ENCODE measurements at regions not wholly inside any gene's neighbourhood (a gene's known extent, or its start where the extent isn't known, plus 50 kb on each side); places are given as distances from the start of the nearest gene placed in this dataset.
"Not testable (repeated sequence)": the region's sequence is repeated elsewhere in the genome, so short reads cannot be mapped to it uniquely, and the experiment has no call there.

GRCh38 chr5:67774786-67775185 lies 440.8 kb upstream of the PIK3R1 start:
- H3K4me3 ChIP-seq (ENCODE audit: low read depth, low read length), result no peak overlapping the region

GRCh38 chr5:67774267-67774552 lies 441.3 kb upstream of the PIK3R1 start:
- H3K4me3 ChIP-seq (ENCODE audit: low read depth, low read length), result no peak overlapping the region

GRCh38 chr5:67773411-67774266 lies 441.9 kb upstream of the PIK3R1 start:
- no peak overlapping the region for H3K4me3 ChIP-seq (ENCODE audit: low read depth, low read length)

GRCh38 chr5:67771791-67772190 lies 443.8 kb upstream of the PIK3R1 start:
- no peak overlapping the region for H3K4me3 ChIP-seq (ENCODE audit: low read depth, low read length)

- no peak overlapping the region for H3K4me3 ChIP-seq (ENCODE audit: low read depth, low read length)
These were observed 444.3 kb upstream of the PIK3R1 start for GRCh38 chr5:67771221-67771620.

GRCh38 chr5:67770431-67771025 lies 445.0 kb upstream of the PIK3R1 start:
- no peak overlapping the region for H3K4me3 ChIP-seq (ENCODE audit: low read depth, low read length)

GRCh38 chr5:67765697-67766096 lies 449.9 kb upstream of the PIK3R1 start:
- no peak overlapping the region for H3K4me3 ChIP-seq (ENCODE audit: low read depth, low read length)

GRCh38 chr5:67757771-67758170 lies 457.8 kb upstream of the PIK3R1 start:
- not testable (repeated sequence) for H3K4me3 ChIP-seq (ENCODE audit: low read depth, low read length)

GRCh38 chr5:67752357-67752708 lies 463.2 kb upstream of the PIK3R1 start:
- no peak overlapping the region for H3K4me3 ChIP-seq (ENCODE audit: low read depth, low read length)

- H3K4me3 ChIP-seq (ENCODE audit: low read depth, low read length), result no peak overlapping the region
These were observed 467.3 kb upstream of the PIK3R1 start for GRCh38 chr5:67748165-67748690.

- no peak overlapping the region for H3K4me3 ChIP-seq (ENCODE audit: low read depth, low read length)
These were observed 468.5 kb upstream of the PIK3R1 start for GRCh38 chr5:67747096-67747495.

GRCh38 chr5:67746608-67747007 lies 468.9 kb upstream of the PIK3R1 start:
- not testable (repeated sequence) for H3K4me3 ChIP-seq (ENCODE audit: low read depth, low read length)

GRCh38 chr5:67746103-67746502 lies 469.5 kb upstream of the PIK3R1 start:
- no peak overlapping the region for H3K4me3 ChIP-seq (ENCODE audit: low read depth, low read length)

- H3K4me3 ChIP-seq (ENCODE audit: low read depth, low read length), result no peak overlapping the region
These were observed 482.6 kb upstream of the PIK3R1 start for GRCh38 chr5:67732921-67733320.

- H3K4me3 ChIP-seq (ENCODE audit: low read depth, low read length), result no peak overlapping the region
These were observed 483.1 kb upstream of the PIK3R1 start for GRCh38 chr5:67732471-67732870.

GRCh38 chr5:67731886-67732285 lies 483.7 kb upstream of the PIK3R1 start:
- H3K4me3 ChIP-seq (ENCODE audit: low read depth, low read length), result no peak overlapping the region

GRCh38 chr5:67730917-67731474 lies 484.6 kb upstream of the PIK3R1 start:
- H3K4me3 ChIP-seq (ENCODE audit: low read depth, low read length), result no peak overlapping the region

- H3K4me3 ChIP-seq (ENCODE audit: low read depth, low read length), result no peak overlapping the region
These were observed 487.1 kb upstream of the PIK3R1 start for GRCh38 chr5:67728326-67728890.

- H3K4me3 ChIP-seq (ENCODE audit: low read depth, low read length), result no peak overlapping the region
These were observed 490.0 kb upstream of the PIK3R1 start for GRCh38 chr5:67725604-67726003.

- no peak overlapping the region for H3K4me3 ChIP-seq (ENCODE audit: low read depth, low read length)
These were observed 491.0 kb upstream of the PIK3R1 start for GRCh38 chr5:67724412-67725135.

- H3K4me3 ChIP-seq (ENCODE audit: low read depth, low read length), result no peak overlapping the region
These were observed 491.7 kb upstream of the PIK3R1 start for GRCh38 chr5:67723873-67724272.
